ENCODE measurements at regions not wholly inside any gene's neighbourhood (a gene's known extent, or its start where the extent isn't known, plus 50 kb on each side); places are given as distances from the start of the nearest gene placed in this dataset.
A peak's percentile ranks its signal among the peaks of the same experiment; 100 is the strongest.

GRCh38 chr7:54663603-54664234 is 95.3 kb downstream of the SEC61G start:
- H3K9ac ChIP-seq (ENCODE audit: low read depth, low read length) = no peak overlapping the region
- intact Hi-C loops (cut with micrococcal nuclease) = no loop called here
- H2BK20ac ChIP-seq (ENCODE audit: low read depth, low read length) = no peak overlapping the region
- H4K20me1 ChIP-seq (ENCODE audit: insufficient read depth, low read length) = no peaks in the 10 kb centered on the region
- POLR2A ChIA-PET (ENCODE audit: unreplicated experiment) = no interaction called here
- no peak overlapping the region for H3K56ac ChIP-seq (ENCODE audit: extremely low read depth, insufficient read depth, low read length)
- in situ Hi-C loops (cut with MboI; ENCODE audit: low sequenced_read_pairs) = no loop called here
- peaks cover 19% of the 10 kb centered on the region for H3K27me3 ChIP-seq (ENCODE audit: control insufficient read depth, insufficient read depth, low read length)
- BruUV-seq (replicated peaks) = no TSS peak
- H3K18ac ChIP-seq (ENCODE audit: low read depth, low read length) = no peak overlapping the region
- peak; percentile 25; the same call in 1 of the 2 replicates for ATAC-seq (ENCODE audit: low read depth)
- H3K14ac ChIP-seq (replicated peaks; ENCODE audit: low read depth, low read length) = no peak overlapping the region
- H4K91ac ChIP-seq (ENCODE audit: insufficient read depth, low read depth, low read length) = no peak overlapping the region
- TF ChIP-seq NFE2L2 (IDR thresholded peaks at IDR 0.05; ENCODE audit: low read depth, low read length) (no peak), MAZ (IDR thresholded peaks at IDR 0.05; ENCODE audit: borderline replicate concordance, low read depth, low read length) (no peak), RAD21 (IDR thresholded peaks at IDR 0.05; ENCODE audit: low read length) (no peak), RCOR1 (IDR thresholded peaks at IDR 0.05; ENCODE audit: insufficient replicate concordance, low read length) (no peak), BHLHE40 (IDR thresholded peaks at IDR 0.05; ENCODE audit: low read depth, low read length) (no peak), CEBPB (IDR thresholded peaks at IDR 0.05; ENCODE audit: low read depth, low read length) (no peak), USF2 (IDR thresholded peaks at IDR 0.05; ENCODE audit: low read depth, low read length) (no peak), MXI1 (IDR thresholded peaks at IDR 0.05; ENCODE audit: borderline replicate concordance, low read depth, low read length) (no peak), POLR2A (IDR thresholded peaks at IDR 0.05; ENCODE audit: low read depth, low read length) (no peak), RFX5 (IDR thresholded peaks at IDR 0.05; ENCODE audit: low read depth, low read length) (no peak), CHD1 (IDR thresholded peaks at IDR 0.05; ENCODE audit: low read depth, low read length) (no peak), SMC3 (IDR thresholded peaks at IDR 0.05; ENCODE audit: low read depth, low read length) (no peak), MAFK (IDR thresholded peaks at IDR 0.05; ENCODE audit: low read depth, low read length) (no peak), CTCF (conservative IDR thresholded peaks at IDR 0.05; ENCODE audit: low read depth, low read length) (no peak), FOS (IDR thresholded peaks at IDR 0.05; ENCODE audit: low read depth, low read length) (no peak)
- TF ChIP-seq, protein P1, sequence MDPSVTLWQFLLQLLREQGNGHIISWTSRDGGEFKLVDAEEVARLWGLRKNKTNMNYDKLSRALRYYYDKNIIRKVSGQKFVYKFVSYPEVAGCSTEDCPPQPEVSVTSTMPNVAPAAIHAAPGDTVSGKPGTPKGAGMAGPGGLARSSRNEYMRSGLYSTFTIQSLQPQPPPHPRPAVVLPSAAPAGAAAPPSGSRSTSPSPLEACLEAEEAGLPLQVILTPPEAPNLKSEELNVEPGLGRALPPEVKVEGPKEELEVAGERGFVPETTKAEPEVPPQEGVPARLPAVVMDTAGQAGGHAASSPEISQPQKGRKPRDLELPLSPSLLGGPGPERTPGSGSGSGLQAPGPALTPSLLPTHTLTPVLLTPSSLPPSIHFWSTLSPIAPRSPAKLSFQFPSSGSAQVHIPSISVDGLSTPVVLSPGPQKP (IDR thresholded peaks at IDR 0.05; ENCODE audit: borderline replicate concordance, low read depth, low read length) = no peak
- no peaks in the 10 kb centered on the region for H3K4me1 ChIP-seq (ENCODE audit: control insufficient read depth, insufficient read depth, low read length)
- no peak overlapping the region for H3K4ac ChIP-seq (ENCODE audit: low read depth, low read length)
- no peaks in the 10 kb centered on the region for H3K79me1 ChIP-seq (ENCODE audit: low read depth in 1 of 2, low read length in 2 of 2)
- DNase-seq = no peak
- H3K23ac ChIP-seq (ENCODE audit: low read depth, low read length) = no peak overlapping the region
- no peaks in the 10 kb centered on the region for H3K9me3 ChIP-seq (ENCODE audit: control insufficient read depth, insufficient read depth, low read length)
- no peak overlapping the region; the same call in 1 of the 2 replicates for H3K4me2 ChIP-seq (ENCODE audit: low read depth, low read length)
- no peak overlapping the region for H4K8ac ChIP-seq (ENCODE audit: low read depth in 2 of 2, low read length in 2 of 2)
- no peak overlapping the region for H4K5ac ChIP-seq (ENCODE audit: low read depth, low read length)
- H2AK5ac ChIP-seq (ENCODE audit: low read depth, low read length) = no peak overlapping the region
- no peak overlapping the region for H2BK5ac ChIP-seq (ENCODE audit: low read depth, low read length, poor library complexity, severe bottlenecking)
- WGBS, 2 experiments (ENCODE audit: extremely low coverage in 2 of 2, insufficient read length in 1 of 2) = 43% methylated on average over 4 of the region's 16 CpGs; no CpG with 5 or more reads in 1 of the 2 experiments
- H3K4me3 ChIP-seq (ENCODE audit: insufficient read depth, low read depth, low read length) = no peak overlapping the region
- no peak overlapping the region for H2BK15ac ChIP-seq (ENCODE audit: low read depth, low read length)
- H2AK9ac ChIP-seq (replicated peaks; ENCODE audit: low read depth, low read length, poor library complexity) = no peak overlapping the region
- no peak overlapping the region for H2BK120ac ChIP-seq (ENCODE audit: low read depth, low read length)
- no peak overlapping the region for H3K27ac ChIP-seq (ENCODE audit: insufficient read depth, low read length)
- dilution Hi-C loops (cut with HindIII; ENCODE audit: low sequenced_read_pairs, unreplicated experiment) = no loop called here
- CTCF ChIA-PET = no interaction called here
- peak overlapping the region; percentile 80 for H2AFZ ChIP-seq (replicated peaks; ENCODE audit: low read length, poor library complexity)
- no peaks in the 10 kb centered on the region for H3K36me3 ChIP-seq (ENCODE audit: control insufficient read depth, insufficient read depth, low read length)
- H3K9me1 ChIP-seq (ENCODE audit: insufficient read depth, low read length) = no peaks in the 10 kb centered on the region
